Smooth muscle cell (in vitro differentiated cells): ENCODE measurements at regions not wholly inside any gene's neighbourhood (a gene's known extent, or its start where the extent isn't known, plus 50 kb on each side); places are given as distances from the start of the nearest gene placed in this dataset.
"Not testable (repeated sequence)": the region's sequence is repeated elsewhere in the genome, so short reads cannot be mapped to it uniquely, and the experiment has no call there.

Experiments used
- DNase-seq: peaks from one replicate; lab custom pipeline; 2025; ENCODE audit not compliant: unreplicated experiment; lab: John Stamatoyannopoulos, UW
- H2AFZ ChIP-seq: fragments of 200-600 bp; sonication (generic); 2 replicates; pipeline ENCODE4 v1.6.0; 2016; ENCODE audit warnings: antibody characterized with exemption, low read depth, mild to moderate bottlenecking
- H3F3A ChIP-seq: fragments of 200-600 bp; sonication (generic); 2 replicates; pipeline ENCODE4 v1.6.0; 2017; ENCODE audit warnings: antibody characterized with exemption, low read depth
- H3K27ac ChIP-seq: fragments of 200-600 bp; sonication (generic); 2 replicates; pipeline ENCODE4 v1.5.1; 2016; ENCODE audit warnings: low read depth, mild to moderate bottlenecking
- H3K27me3 ChIP-seq: fragments of 200-600 bp; sonication (generic); 2 replicates; pipeline ENCODE4 v1.6.1; 2016; ENCODE audit warnings: low read depth, mild to moderate bottlenecking
- H3K36me3 ChIP-seq: fragments of 200-600 bp; sonication (generic); 2 replicates; pipeline ENCODE4 v1.5.1; 2016; ENCODE audit warnings: low read depth
- H3K4me1 ChIP-seq: fragments of 200-600 bp; sonication (generic); 2 replicates; pipeline ENCODE4 v1.5.1; 2016; ENCODE audit warnings: low read depth
- H3K4me2 ChIP-seq: fragments of 200-600 bp; sonication (generic); 2 replicates; pipeline ENCODE4 v1.6.0; 2016; ENCODE audit warnings: mild to moderate bottlenecking
- H3K4me3 ChIP-seq: fragments of 200-600 bp; sonication (generic); 2 replicates; pipeline ENCODE4 v1.5.1; 2016; ENCODE audit warnings: mild to moderate bottlenecking
- H3K79me2 ChIP-seq: fragments of 200-600 bp; sonication (generic); 2 replicates; pipeline ENCODE4 v1.6.0; 2016; ENCODE audit warnings: low read depth, mild to moderate bottlenecking
- H3K9ac ChIP-seq: fragments of 200-600 bp; sonication (generic); 2 replicates; pipeline ENCODE4 v1.6.0; 2016; ENCODE audit warnings: low read depth
- H3K9me3 ChIP-seq: fragments of 200-600 bp; sonication (generic); replicated peaks from 2 replicates; pipeline ENCODE4 v1.5.1; 2016; ENCODE audit warnings: low read depth
- H4K20me1 ChIP-seq: fragments of 200-600 bp; sonication (generic); 2 replicates; pipeline ENCODE4 v1.6.0; 2016; ENCODE audit warnings: low read depth
- whole genome bisulfite sequencing: methylation state at CpG from one replicate; pipeline ENCODE4 v1.1.7; 2016; ENCODE audit warnings: low lambda C conversion rate; 5-methylcytosine and 5-hydroxymethylcytosine counted together
- TF ChIP-seq, protein P1 (sequence below): fragments of 200-600 bp; sonication (generic); IDR thresholded peaks from 2 replicates; pipeline ENCODE4 v1.5.1; 2017; ENCODE audit warnings: borderline replicate concordance, mild to moderate bottlenecking, antibody characterized with exemption; ENCODE audit not compliant: insufficient read depth, poor library complexity, severe bottlenecking

DNA sequence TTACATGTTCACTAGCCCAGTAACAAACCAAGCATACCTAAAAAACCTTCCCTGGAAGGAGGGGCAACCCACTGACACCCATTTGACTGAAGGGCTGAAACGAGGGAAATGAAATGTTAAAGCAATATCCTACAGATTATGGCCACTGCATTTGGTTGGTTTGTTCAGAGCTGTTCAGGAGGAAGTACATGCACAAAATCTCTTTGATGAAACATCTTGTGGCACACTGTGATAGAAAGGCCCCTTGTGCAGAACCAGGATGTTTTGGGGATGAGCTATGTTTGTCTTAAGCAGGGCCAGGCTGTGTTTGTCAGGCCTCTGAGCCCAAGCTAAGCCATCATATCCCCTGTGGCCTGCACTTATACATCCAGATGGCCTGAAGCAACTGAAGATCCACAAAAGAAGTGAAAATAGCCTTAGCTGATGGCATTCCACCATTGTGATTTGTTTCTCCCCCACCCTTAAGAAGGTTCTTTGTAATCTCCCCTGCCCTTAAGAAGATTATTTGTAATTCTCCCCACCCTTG lies 467.3 kb upstream of the PIK3R1 start:
- Histone ChIP-seq H3K27me3 (no peaks in the 10 kb centered on the region), H3K9ac (no peak overlapping the region), H3K4me2 (no peak overlapping the region), H3K79me2 (no peaks in the 10 kb centered on the region), H3K4me1 (peaks cover 4% of the 10 kb centered on the region), H2AFZ (no peak overlapping the region), H3K9me3 (peaks cover 3% of the 10 kb centered on the region), H4K20me1 (no peaks in the 10 kb centered on the region), H3F3A (no peaks in the 10 kb centered on the region), H3K4me3 (no peak overlapping the region), H3K27ac (no peak overlapping the region), H3K36me3 (no peaks in the 10 kb centered on the region)
- WGBS = 64% methylated on average over 1 of the region's 1 CpG
- TF ChIP-seq, protein P1, sequence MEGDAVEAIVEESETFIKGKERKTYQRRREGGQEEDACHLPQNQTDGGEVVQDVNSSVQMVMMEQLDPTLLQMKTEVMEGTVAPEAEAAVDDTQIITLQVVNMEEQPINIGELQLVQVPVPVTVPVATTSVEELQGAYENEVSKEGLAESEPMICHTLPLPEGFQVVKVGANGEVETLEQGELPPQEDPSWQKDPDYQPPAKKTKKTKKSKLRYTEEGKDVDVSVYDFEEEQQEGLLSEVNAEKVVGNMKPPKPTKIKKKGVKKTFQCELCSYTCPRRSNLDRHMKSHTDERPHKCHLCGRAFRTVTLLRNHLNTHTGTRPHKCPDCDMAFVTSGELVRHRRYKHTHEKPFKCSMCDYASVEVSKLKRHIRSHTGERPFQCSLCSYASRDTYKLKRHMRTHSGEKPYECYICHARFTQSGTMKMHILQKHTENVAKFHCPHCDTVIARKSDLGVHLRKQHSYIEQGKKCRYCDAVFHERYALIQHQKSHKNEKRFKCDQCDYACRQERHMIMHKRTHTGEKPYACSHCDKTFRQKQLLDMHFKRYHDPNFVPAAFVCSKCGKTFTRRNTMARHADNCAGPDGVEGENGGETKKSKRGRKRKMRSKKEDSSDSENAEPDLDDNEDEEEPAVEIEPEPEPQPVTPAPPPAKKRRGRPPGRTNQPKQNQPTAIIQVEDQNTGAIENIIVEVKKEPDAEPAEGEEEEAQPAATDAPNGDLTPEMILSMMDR = no peak
- no peak for DNase-seq

DNA sequence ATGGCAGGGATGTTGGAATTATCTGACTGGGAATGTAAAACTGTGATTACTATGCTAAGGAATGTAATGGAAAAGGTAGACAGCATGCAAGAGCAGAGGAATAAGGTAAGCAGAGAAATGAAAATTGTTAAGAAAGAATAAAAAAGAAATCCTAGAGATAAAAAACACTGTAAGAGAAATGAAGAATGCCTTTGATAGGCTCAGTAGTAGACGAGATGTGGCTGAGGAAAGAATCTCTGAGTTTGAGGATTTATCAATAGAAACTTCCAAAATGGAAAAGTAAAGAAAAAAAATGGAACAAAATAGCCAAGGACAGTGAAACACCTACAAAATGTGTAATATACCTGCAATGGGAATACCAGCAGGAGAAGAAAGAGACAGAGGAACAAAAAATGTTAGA lies 468.5 kb upstream of the PIK3R1 start:
- Histone ChIP-seq H3K27me3 (no peaks in the 10 kb centered on the region), H3K27ac (no peak overlapping the region), H3K4me1 (peaks cover 4% of the 10 kb centered on the region), H3K9me3 (peaks cover 3% of the 10 kb centered on the region), H3K9ac (no peak overlapping the region), H3K4me3 (no peak overlapping the region), H3K36me3 (no peaks in the 10 kb centered on the region), H3K79me2 (no peaks in the 10 kb centered on the region), H3K4me2 (no peak overlapping the region), H2AFZ (no peak overlapping the region), H3F3A (no peaks in the 10 kb centered on the region), H4K20me1 (no peaks in the 10 kb centered on the region)
- DNase-seq = no peak
- TF ChIP-seq, protein P1 = no peak
- 100% methylated on average over 1 of the region's 1 CpG for WGBS

DNA sequence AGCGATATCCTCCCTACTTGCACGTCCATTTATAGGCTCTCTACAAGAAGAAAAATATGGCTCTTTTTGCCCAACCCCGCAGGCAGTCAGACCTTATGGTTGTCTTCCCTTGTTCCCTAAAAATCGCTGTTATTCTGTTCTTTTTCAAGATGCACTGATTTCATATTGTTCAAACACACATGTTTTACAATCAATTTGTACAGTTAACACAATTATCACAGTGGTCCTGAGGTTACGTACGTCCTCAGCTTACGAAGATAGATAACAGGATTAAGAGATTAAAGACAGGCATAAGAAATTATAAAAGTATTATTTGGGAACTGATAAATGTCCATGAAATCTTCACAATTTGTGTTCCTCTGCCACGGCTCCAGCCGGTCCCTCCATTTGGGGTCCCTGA lies 468.9 kb upstream of the PIK3R1 start:
- DNase-seq, H3K36me3 ChIP-seq, H3K79me2 ChIP-seq, H3K27ac ChIP-seq, H3K27me3 ChIP-seq, H3K9ac ChIP-seq, H3K9me3 ChIP-seq, H4K20me1 ChIP-seq, H3K4me2 ChIP-seq, H3K4me1 ChIP-seq, H3F3A ChIP-seq, H2AFZ ChIP-seq, H3K4me3 ChIP-seq: not testable (repeated sequence)
- WGBS = 88% methylated on average over 9 of the region's 9 CpGs

DNA sequence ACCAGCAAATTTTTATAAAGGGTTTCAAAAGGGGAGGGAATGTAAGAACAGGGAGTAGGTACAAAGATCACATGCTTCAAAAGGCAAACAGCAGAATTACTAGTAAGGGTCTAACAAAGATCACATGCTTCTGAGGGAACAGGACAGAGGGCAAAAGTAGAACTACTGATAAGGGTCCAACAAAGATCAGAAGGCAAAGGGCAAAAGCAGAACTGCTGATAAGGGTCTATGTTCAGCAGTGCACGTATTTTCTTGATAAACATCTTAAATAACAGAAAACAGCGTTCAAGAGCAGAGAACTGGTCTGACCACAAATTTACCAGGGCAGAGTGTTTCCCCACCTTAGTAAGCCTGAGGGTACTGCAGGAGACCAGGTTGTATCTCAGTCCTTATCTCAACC lies 469.5 kb upstream of the PIK3R1 start:
- Histone ChIP-seq H3K4me3 (no peak overlapping the region), H4K20me1 (no peaks in the 10 kb centered on the region), H3K9me3 (peaks cover 3% of the 10 kb centered on the region), H3K79me2 (no peaks in the 10 kb centered on the region), H3K9ac (no peak overlapping the region), H3K4me1 (peaks cover 4% of the 10 kb centered on the region), H3K27ac (no peak overlapping the region), H3K4me2 (no peak overlapping the region), H2AFZ (no peak overlapping the region), H3K36me3 (no peaks in the 10 kb centered on the region), H3F3A (no peaks in the 10 kb centered on the region), H3K27me3 (no peaks in the 10 kb centered on the region)
- TF ChIP-seq, protein P1 = no peak
- 77% methylated on average over 2 of the region's 2 CpGs for WGBS
- DNase-seq = no peak
